ENCODE measurements at regions not wholly inside any gene's neighbourhood (a gene's known extent, or its start where the extent isn't known, plus 50 kb on each side); places are given as distances from the start of the nearest gene placed in this dataset.

- TF ChIP-seq, protein P1, sequence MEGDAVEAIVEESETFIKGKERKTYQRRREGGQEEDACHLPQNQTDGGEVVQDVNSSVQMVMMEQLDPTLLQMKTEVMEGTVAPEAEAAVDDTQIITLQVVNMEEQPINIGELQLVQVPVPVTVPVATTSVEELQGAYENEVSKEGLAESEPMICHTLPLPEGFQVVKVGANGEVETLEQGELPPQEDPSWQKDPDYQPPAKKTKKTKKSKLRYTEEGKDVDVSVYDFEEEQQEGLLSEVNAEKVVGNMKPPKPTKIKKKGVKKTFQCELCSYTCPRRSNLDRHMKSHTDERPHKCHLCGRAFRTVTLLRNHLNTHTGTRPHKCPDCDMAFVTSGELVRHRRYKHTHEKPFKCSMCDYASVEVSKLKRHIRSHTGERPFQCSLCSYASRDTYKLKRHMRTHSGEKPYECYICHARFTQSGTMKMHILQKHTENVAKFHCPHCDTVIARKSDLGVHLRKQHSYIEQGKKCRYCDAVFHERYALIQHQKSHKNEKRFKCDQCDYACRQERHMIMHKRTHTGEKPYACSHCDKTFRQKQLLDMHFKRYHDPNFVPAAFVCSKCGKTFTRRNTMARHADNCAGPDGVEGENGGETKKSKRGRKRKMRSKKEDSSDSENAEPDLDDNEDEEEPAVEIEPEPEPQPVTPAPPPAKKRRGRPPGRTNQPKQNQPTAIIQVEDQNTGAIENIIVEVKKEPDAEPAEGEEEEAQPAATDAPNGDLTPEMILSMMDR (conservative IDR thresholded peaks at IDR 0.05; ENCODE audit: low read depth, low read length): no peak
- TF ChIP-seq EZH2 (IDR thresholded peaks at IDR 0.05; ENCODE audit: borderline replicate concordance, low read depth, low read length, poor library complexity, severe bottlenecking): no peak
- Histone ChIP-seq H3K4me1 (ENCODE audit: insufficient read depth, low read length, poor library complexity, severe bottlenecking) (no peaks in the 10 kb centered on the region), H3K4me3 (ENCODE audit: low read depth, low read length, poor library complexity, severe bottlenecking) (no peak overlapping the region), H3K9me3 (ENCODE audit: low read depth, low read length, poor library complexity, severe bottlenecking) (no peaks in the 10 kb centered on the region), H3K27ac (ENCODE audit: low read depth, low read length, poor library complexity, severe bottlenecking) (no peak overlapping the region), H3K36me3 (ENCODE audit: insufficient read depth, low read length, poor library complexity, severe bottlenecking) (no peaks in the 10 kb centered on the region), H3K27me3 (replicated peaks; ENCODE audit: insufficient read depth, low read depth, low read length, poor library complexity) (no peaks in the 10 kb centered on the region)
- intact Hi-C loops (cut with micrococcal nuclease; ENCODE audit: unreplicated experiment): no loop called here
- no TSS peak for BruUV-seq (replicated peaks)
- DNase-seq (ENCODE audit: low spot score): no peak
- ChIA-PET POLR2A (ENCODE audit: low non-redundant PET) (no interaction called here), CTCF (no interaction called here)
These were observed 255.6 kb upstream of the ZFP64 start for GRCh38 chr20:52447225-52447551.

- Histone ChIP-seq H3K9me3 (ENCODE audit: low read depth, low read length, poor library complexity, severe bottlenecking) (no peaks in the 10 kb centered on the region), H3K36me3 (ENCODE audit: insufficient read depth, low read length, poor library complexity, severe bottlenecking) (no peaks in the 10 kb centered on the region), H3K4me3 (ENCODE audit: low read depth, low read length, poor library complexity, severe bottlenecking) (no peak overlapping the region), H3K4me1 (ENCODE audit: insufficient read depth, low read length, poor library complexity, severe bottlenecking) (no peaks in the 10 kb centered on the region), H3K27me3 (replicated peaks; ENCODE audit: insufficient read depth, low read depth, low read length, poor library complexity) (no peaks in the 10 kb centered on the region), H3K27ac (ENCODE audit: low read depth, low read length, poor library complexity, severe bottlenecking) (no peak overlapping the region)
- intact Hi-C loops (cut with micrococcal nuclease; ENCODE audit: unreplicated experiment): no loop called here
- ChIA-PET CTCF (no interaction called here), POLR2A (ENCODE audit: low non-redundant PET) (no interaction called here)
- BruUV-seq (replicated peaks): no TSS peak
- no peak for DNase-seq (ENCODE audit: low spot score)
- no peak for TF ChIP-seq EZH2 (IDR thresholded peaks at IDR 0.05; ENCODE audit: borderline replicate concordance, low read depth, low read length, poor library complexity, severe bottlenecking)
- TF ChIP-seq, protein P1 (conservative IDR thresholded peaks at IDR 0.05; ENCODE audit: low read depth, low read length): no peak
These were observed 255.0 kb upstream of the ZFP64 start for GRCh38 chr20:52446421-52447224.

DNA sequence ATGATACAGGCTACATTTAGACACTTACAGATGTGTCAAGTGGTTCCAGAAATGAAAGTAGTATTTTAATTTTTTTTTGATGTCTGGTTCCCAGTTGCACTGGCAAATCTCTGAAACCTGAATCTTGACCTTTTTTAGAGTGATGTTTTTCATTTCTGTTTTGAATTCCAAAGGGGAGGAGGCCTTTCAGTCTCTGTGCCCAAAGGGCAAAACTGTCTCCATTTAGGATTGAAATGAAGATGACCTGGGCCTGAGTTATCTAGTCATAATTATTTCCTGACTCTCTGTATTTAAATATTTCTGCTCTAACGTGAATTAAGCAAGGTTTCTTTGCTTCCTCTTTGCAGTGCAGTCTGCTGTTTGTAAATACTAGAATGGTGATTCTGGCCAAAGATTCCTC, 252.9 kb upstream of the ZFP64 start:
- no TSS peak for BruUV-seq (replicated peaks)
- no peaks in the 10 kb centered on the region for H3K9me3 ChIP-seq (ENCODE audit: low read depth, low read length, poor library complexity, severe bottlenecking)
- DNase-seq (ENCODE audit: low spot score): no peak
- no peak overlapping the region for H3K4me3 ChIP-seq (ENCODE audit: low read depth, low read length, poor library complexity, severe bottlenecking)
- no peaks in the 10 kb centered on the region for H3K36me3 ChIP-seq (ENCODE audit: insufficient read depth, low read length, poor library complexity, severe bottlenecking)
- no peak overlapping the region for H3K27ac ChIP-seq (ENCODE audit: low read depth, low read length, poor library complexity, severe bottlenecking)
- POLR2A ChIA-PET (ENCODE audit: low non-redundant PET): no interaction called here
- H3K4me1 ChIP-seq (ENCODE audit: insufficient read depth, low read length, poor library complexity, severe bottlenecking): no peaks in the 10 kb centered on the region
- H3K27me3 ChIP-seq (replicated peaks; ENCODE audit: insufficient read depth, low read depth, low read length, poor library complexity): no peaks in the 10 kb centered on the region
- intact Hi-C loops (cut with micrococcal nuclease; ENCODE audit: unreplicated experiment): no loop called here
- TF ChIP-seq EZH2 (IDR thresholded peaks at IDR 0.05; ENCODE audit: borderline replicate concordance, low read depth, low read length, poor library complexity, severe bottlenecking): no peak
- TF ChIP-seq, protein P1 (conservative IDR thresholded peaks at IDR 0.05; ENCODE audit: low read depth, low read length): no peak
- CTCF ChIA-PET: no interaction called here
